Eye (tissue), 1 donor: ENCODE measurements at regions not wholly inside any gene's neighbourhood (a gene's known extent, or its start where the extent isn't known, plus 50 kb on each side); places are given as distances from the start of the nearest gene placed in this dataset.
"Not testable (repeated sequence)": the region's sequence is repeated elsewhere in the genome, so short reads cannot be mapped to it uniquely, and the experiment has no call there.

ENCODE experiments used
- DNase-seq: peaks from one replicate; pipeline ENCODE4 v3.0.0-alpha.2; 2015

- DNase-seq: no peak
Observed at GRCh38 chr18:24567199-24567598, 106.8 kb downstream of the HRH4 start.

- no peak for DNase-seq
Observed at GRCh38 chr18:24570716-24571115, 110.3 kb downstream of the HRH4 start.

GRCh38 chr18:24582771-24583170 lies 122.3 kb downstream of the HRH4 start:
- no peak for DNase-seq

GRCh38 chr18:24584205-24584604 lies 123.8 kb downstream of the HRH4 start:
- no peak for DNase-seq

DNA sequence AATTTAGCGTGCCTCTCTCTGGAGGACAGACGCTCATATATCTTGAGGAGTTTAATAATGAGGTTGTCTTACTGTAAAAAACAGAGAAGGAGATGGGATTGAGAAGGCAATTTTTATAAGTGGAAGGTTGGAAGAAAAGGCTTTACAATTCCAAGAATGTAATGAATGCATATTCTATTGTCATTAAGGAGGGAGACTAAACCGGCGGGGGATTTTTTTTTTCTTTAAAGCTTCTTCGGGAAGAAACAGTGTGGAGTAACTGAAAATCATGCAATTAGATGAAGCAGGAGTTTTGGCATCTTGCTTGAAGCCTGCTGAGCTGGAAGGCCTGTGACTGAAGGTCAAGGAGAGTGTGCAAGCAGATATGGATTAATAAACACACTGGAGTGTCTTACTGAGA lies 124.4 kb downstream of the HRH4 start:
- DNase-seq: peak; percentile 62

- DNase-seq: no peak
Observed at GRCh38 chr18:24585996-24586566, 125.6 kb downstream of the HRH4 start.

- DNase-seq: no peak
Observed at GRCh38 chr18:24586662-24587360, 126.4 kb downstream of the HRH4 start.

DNA sequence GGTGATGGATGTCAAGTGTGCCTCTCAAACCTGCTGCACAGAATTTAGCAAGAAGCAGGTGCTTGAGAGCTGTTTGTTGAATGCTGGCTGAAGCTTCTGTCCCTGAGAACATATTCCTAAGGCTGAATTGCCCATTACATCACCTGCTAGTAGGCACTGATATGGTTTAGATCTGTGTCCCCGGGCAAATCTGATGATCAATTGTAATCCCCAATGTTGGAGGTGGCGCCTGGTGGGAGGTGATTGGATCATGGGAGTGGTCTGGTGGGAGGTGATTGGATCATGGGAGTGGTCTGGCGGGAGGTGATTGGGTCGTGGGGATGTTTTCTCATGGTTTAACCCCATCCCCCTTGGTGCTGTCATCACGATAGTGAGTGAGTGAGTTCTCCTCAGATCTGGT lies 128.0 kb downstream of the HRH4 start:
- DNase-seq: no peak

DNA sequence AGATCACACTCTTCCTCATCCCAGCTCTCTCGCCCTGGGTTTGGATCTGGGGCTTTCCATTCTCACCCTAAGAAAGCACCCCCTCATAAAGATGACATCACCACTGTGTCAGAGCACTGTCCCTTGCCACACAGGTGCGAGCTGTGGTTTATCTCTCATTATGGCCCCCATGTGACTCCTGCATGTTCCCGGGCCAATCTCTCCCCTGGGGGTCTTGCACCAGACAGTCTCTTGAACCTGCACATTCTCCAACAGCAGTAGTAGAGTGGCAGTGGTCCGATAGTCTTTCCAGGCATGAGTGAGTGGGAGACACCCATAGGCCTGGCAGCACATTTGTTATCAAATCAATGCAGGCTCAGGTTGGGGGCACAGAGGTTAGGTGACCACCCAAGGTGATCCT lies 130.5 kb downstream of the HRH4 start:
- DNase-seq: no peak

- DNase-seq: no peak
Observed at GRCh38 chr18:24593401-24593800, 133.0 kb downstream of the HRH4 start.

DNA sequence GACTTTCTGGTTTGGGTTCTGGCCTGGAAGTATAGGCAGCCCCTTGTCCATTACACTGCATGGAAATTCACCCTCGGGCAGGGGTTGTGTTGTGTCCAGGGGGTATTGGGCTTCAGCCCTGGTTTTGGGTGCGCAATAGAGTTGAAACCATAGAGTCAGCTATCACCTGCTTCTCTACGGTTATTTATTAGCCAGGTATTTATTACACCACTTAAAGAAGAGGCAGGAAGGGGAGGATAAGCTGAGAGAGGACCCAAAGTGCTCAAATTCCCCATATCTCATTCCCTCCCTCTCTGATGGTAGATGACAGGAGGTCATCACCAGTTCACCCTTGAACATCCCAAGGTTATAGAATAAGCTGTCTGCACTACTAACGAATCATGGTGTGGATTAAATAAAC lies 133.4 kb downstream of the HRH4 start:
- no peak for DNase-seq

DNA sequence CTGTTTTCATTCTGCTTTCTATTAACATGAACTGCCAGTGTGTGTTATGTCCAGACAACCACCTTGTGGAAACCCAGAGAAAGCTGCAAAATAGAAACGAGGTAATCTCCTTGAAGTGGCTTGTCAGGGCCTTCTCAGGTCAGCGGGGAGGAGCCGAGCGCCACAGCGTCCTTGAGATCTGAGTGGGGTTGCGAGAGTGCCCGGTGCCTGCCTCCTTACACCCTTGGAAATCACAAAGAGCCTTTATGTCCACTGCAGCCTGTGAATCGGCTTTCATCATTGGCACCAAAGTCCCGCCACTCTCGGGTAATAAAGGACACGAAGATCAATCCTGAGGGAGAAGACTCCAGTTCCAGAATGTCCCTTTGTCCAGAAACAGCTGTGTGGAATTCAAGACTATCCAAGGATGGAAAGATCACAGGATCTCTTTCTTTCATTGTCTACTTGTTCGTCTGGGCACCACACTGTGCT lies 135.2 kb downstream of the HRH4 start:
- DNase-seq: peak; percentile 72

GRCh38 chr18:24600076-24600654 lies 139.7 kb downstream of the HRH4 start:
- peak; percentile 93 for DNase-seq

DNA sequence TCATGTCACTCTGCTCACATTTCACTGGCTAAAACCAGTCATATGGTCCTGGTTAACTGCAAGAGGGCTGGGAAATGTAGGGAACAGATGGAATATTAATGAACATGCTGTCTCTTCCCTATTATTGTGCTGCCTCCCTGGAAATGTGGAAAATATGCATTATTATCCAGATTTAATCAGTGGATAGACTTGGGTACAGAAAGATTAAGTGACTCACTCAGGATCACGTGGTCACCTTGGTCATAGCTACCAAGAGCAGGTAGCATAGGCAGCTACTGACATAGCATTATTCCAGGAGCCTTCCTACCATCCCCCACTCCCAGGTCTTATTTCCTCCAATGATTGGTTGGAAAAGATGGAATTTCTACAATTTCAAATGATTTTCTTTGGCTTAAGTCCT lies 141.1 kb downstream of the HRH4 start:
- no peak for DNase-seq

DNA sequence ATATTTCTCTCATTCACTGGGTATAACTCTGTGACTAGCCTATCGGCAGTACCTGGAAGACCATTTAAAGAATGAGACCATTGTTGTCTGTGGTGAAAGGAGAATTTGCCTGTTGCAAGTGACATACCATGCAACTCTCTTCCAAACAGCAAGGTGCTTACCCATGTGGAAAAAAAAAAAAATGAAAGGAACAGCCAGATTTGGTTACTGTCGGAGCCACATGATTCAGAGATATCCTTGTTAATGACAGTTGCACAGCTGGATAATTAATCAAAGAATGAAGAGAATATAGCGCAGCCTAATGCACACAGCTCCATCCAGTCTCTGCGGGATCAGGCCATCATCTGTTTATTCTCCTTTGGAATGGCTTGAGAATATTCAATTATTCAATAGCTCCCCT lies 141.8 kb downstream of the HRH4 start:
- DNase-seq: peak; percentile 73

DNA sequence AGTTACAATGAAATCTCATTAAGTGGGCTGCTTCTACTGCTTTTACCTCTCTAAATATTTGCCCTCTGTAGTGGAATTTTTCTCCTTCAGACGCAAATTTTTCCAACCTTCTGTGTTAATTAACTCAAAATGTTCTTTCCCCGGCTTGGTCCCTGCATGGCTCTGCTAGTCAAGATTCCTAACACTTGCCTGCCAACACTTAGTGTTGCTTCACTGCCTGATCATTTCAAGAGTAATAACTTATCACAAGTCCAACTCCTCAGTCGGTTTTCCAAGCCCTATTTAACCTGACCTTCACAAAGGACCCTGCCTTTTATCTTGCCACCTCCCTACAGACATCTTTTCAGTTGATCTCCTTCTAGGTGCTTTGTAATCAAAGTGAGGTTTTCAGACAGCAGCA lies 142.7 kb downstream of the HRH4 start:
- peak; percentile 44 for DNase-seq

- no peak for DNase-seq
Observed at GRCh38 chr18:24605444-24605843, 145.0 kb downstream of the HRH4 start.

GRCh38 chr18:24609254-24609653 lies 148.8 kb downstream of the HRH4 start:
- no peak for DNase-seq

DNA sequence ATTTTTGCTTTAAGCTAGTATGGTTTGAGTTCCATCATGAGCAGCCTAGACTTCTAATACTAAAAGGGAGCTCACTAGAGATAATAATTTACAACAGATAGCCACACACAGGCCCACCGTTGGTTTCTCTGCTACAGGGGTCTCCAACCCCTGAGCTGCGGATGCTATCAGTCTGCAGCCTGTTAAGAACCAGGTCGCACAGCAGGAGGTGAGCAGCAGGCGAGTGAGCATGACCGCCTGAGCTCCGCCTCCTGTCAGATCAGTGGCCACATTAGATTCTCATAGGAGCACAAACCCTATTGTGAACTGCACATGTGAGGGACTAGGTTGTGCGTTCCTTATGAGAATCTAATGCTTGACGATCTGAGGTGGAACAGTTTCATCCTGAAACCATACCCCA lies 150.6 kb downstream of the HRH4 start:
- DNase-seq: peak; percentile 81

DNA sequence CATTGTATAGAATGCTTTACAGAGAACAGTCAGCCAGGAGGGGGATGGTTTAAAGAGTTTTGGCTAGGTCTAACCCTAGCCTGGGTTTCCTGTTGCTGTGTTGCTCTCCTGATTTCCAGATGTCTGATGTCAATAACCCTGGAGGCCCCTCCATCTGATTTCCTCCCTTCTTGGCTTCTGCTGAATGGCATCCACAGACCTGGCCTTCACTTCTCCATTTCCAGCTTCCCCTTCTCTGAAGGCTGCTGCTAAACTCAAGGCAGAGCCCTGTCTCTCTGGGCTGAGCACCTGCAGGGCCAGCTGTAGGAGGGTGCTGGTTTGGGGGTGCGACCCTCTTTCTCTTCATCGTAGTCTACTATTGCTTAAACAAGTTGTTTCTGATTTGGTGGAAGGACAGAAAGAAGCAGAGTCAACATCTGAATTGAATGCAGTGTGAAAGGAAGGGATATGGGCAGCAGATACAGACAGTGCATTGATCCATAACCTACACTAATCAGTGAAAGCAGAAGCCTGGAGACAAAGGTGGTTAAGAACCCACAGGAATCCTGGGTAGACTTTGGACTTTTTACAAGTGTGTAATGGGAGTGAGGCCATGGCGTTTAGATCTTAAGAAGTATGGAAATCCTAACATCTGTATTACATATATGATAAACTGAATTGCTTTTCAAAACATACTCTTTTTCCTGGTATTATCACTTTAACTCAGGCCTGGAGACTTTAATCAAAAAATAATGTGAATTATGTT lies 153.6 kb downstream of the HRH4 start:
- DNase-seq: no peak

DNA sequence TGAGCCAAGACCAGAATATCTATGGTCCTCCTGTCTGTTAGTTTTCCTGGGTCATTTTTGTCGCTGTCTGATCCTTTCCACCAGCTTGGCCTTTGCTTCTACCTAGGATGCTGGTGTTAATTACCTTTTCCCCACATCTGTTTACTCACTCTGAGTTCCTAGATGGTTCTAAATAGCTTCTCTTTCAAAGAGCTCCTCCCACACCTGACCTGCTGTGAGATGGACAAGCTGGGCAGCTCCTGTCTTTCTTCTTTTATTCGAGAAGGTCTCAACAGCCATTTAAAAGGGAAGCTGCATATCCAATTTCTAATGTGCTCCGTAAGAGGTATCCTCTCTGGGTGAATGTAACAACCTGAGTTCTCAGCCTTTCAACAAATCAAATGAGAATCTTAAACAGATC lies 156.2 kb downstream of the HRH4 start:
- DNase-seq: no peak

- not testable (repeated sequence) for DNase-seq
Observed at GRCh38 chr18:24624421-24624820, 164.0 kb downstream of the HRH4 start.

GRCh38 chr18:24627644-24628315 lies 167.3 kb downstream of the HRH4 start:
- DNase-seq: no peak
